Stimulated activated CD8-positive, alpha-beta memory T cell treated with anti-CD3 and anti-CD28 coated beads, Interleukin-4, amount 100 ng/mL, for 48 hours (primary cell): ENCODE measurements at regions not wholly inside any gene's neighbourhood (a gene's known extent, or its start where the extent isn't known, plus 50 kb on each side); places are given as distances from the start of the nearest gene placed in this dataset.
A peak's percentile ranks its signal among the peaks of the same experiment; 100 is the strongest.
"Not testable (repeated sequence)": the region's sequence is repeated elsewhere in the genome, so short reads cannot be mapped to it uniquely, and the experiment has no call there.

Experiments
- DNase-seq: peaks from one replicate; pipeline ENCODE4 v3.0.0-alpha.2; 2020

DNA sequence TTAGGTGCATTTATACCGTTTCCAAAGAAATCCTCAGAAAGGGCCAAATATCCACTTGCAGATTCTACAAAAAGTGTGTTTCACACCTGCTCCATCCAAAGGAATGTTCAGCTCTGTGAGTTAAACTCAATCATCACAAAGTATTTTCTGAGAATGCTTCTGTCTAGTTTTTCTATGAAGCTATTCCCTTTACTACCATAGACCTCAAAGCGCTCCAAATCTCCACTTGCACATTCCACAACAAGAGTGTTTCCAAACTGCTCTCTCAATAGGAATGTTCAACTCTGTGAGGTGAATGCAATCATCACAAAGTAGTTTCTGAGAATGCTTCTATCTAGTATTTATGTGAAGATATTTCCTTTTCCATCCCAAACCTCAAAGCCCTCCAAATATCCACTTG, 412.7 kb upstream of the WSB1 start:
- DNase-seq: not testable (repeated sequence)

DNA sequence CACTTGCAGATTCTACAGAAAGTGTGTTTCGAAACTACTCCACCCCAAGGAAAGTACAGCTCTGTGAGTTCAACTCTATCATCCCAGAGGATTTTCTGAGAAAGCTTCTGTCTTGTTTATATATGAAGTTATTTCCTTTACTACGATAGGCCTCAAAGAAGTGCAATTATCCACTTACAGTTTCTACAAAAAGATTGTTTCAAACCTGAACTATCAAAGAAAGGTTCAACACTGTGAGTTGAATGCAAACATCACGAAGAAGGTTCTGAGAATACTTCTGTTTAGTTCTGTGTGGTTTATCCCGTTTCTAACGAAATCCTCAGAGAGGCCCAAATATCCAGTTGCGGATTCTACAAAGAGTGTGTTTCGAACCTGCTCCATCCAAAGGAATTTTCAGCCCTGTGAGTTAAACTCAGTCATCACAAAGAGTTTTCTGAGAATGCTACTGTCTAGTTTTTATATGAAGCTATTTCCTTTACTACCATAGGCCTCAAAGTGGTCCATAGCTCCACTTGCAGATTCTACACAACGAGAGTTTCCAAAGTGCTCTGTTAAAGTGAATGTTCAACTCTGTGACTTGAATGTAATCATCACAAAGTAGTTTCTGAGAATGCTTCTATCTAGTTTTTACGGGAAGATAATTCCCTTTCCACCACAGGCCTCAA, 411.7 kb upstream of the WSB1 start:
- DNase-seq: not testable (repeated sequence)

DNA sequence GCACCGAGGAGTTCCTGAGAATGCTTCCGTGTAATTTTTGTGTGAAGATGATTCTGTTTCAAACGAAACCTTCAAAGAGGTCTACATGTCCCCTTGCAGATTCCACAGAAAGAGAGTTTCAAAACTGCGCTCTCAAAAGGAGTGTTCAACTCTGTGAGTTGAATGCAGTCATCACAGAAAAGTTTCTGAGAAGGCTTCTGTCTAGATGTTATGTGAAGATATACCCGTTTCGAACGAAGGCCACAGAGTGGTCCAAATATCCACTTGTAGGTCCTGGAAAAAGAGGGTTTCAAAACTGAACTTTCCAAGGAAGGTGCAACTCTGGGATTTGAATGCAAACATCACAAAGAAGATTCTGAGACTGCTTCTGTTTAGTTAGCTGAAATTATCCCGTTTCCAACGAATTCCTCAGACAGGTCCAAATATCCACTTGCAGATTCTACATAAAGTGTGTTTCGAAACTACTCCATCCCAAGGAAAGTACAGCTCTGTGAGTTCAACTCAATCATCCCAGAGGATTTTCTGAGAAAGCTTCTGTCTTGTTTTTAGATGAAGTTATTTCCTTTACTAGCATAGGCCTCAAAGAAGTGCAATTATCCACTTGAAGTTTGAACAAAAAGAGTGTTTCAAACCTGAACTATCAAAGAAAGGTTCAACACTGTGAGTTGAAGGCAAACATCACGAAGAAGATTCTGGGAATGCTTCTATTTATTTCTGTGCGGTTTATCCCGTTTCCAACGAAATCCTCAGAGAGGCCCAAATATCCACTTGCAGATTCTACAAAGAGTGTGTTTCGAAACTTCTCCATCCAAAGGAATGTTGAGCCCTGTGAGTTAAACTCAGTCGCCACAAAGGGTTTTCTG, 409.8 kb upstream of the WSB1 start:
- not testable (repeated sequence) for DNase-seq

DNA sequence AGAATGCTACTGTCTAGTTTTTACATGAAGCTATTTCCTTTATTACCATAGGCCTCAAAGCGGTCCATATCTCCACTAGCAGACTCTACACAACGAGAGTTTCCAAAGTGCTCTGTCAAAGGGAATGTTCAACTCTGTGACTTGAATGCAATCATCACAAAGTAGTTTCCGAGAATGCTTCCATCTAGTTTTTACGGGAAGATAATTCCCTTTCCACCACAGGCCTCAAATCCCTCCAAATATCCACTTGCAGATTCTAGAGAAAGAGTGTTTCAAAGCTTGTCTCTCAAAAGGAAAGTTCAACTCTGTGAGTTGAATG, 409.2 kb upstream of the WSB1 start:
- DNase-seq: not testable (repeated sequence)

DNA sequence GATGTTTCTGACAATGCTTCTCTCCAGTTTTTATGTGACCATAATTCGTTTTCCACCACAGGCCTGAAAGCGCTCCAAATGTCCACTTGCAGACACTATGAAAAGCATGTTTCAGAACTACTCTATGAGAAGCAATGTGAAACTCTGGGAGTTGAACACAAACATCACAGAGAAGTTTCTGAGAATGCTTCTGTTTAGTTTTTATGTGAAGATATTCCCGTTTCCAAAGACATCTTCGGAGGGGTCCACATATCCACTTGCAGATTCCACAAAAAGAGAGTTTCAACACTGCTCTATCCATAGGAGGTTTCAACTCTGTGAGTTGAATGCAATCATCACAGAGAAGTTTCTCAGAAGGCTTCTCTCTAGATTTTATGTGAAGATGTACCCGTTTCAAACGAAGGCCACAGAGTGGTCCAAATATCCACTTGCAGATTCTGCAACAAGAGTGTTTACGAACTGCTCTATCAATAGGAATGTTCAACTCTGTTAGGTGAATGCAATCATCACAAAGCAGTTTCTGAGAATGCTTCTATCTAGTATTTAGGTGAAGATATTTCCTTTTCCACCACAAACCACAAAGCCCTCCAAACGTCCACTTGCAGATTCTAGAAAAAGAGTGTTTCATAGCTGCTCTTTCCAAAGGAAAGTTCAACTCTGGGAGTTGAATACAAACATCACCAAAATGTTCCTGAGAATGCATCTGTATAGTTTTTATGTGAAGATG, 408.5 kb upstream of the WSB1 start:
- DNase-seq: peak; percentile 21
